Thyroid gland (tissue), 4 donors: ENCODE measurements at regions not wholly inside any gene's neighbourhood (a gene's known extent, or its start where the extent isn't known, plus 50 kb on each side); places are given as distances from the start of the nearest gene placed in this dataset.

ENCODE experiments used
- DNase-seq, 2 donors: peaks; one replicate each; pipeline ENCODE4 v3.0.0-alpha.2; 2019
- H3K27ac ChIP-seq, 3 donors: fragments of 200-600 bp; sonication (generic); 1 replicate in 2 of 3; 2 replicates in 1 of 3; pipeline ENCODE4 v1.5.1; 2016 to 2019; ENCODE audit warnings: mild to moderate bottlenecking in 1 of 3, moderate library complexity in 1 of 3
- H3K27me3 ChIP-seq: fragments of 200-600 bp; sonication (generic); one replicate; pipeline ENCODE4 v1.5.1; 2019
- H3K36me3 ChIP-seq, 2 donors: fragments of 200-600 bp; sonication (generic); one replicate each; pipeline ENCODE4 v1.5.1; 2016 to 2019
- H3K4me1 ChIP-seq, 2 donors: fragments of 200-600 bp; sonication (generic); one replicate each; pipeline ENCODE4 v1.5.1; 2017 to 2019
- H3K4me3 ChIP-seq, 3 donors: fragments of 200-600 bp; sonication (generic); replicated peaks in 1 of 3; 1 replicate in 2 of 3; 2 replicates in 1 of 3; pipeline ENCODE4 v1.5.1; 2016; ENCODE audit warnings: mild to moderate bottlenecking in 1 of 3
- H3K9me3 ChIP-seq: fragments of 200-600 bp; sonication (generic); one replicate; pipeline ENCODE4 v1.5.1; 2017
- POLR2A ChIP-seq, 2 donors: fragments of 450-650 bp; IDR thresholded peaks; one replicate each; pipeline ENCODE4 v1.6.1; 2017; ENCODE audit warnings: antibody characterized with exemption in 2 of 2, mild to moderate bottlenecking in 2 of 2, moderate library complexity in 1 of 2
- WGBS, 2 donors: methylation state at CpG; one replicate each; pipeline ENCODE4 v1.1.5; 2017; 5-methylcytosine and 5-hydroxymethylcytosine counted together
- intact Hi-C: fragments of 100-400 bp; cut with DNase I; formaldehyde crosslinking; loops from one replicate; pipeline ENCODE4 v1.15.1; 2023
- TF ChIP-seq, protein P1 (sequence below), 6 experiments: fragments of 200-600 bp in 3 of 6; fragments of 450-650 bp in 3 of 6; sonication (generic) in 3 of 6; IDR thresholded peaks; one replicate each; pipeline ENCODE4 v1.5.1; 2016 to 2019; ENCODE audit warnings: antibody characterized with exemption in 6 of 6, mild to moderate bottlenecking in 2 of 6, inconsistent platforms in 1 of 6, moderate library complexity in 1 of 6

DNA sequence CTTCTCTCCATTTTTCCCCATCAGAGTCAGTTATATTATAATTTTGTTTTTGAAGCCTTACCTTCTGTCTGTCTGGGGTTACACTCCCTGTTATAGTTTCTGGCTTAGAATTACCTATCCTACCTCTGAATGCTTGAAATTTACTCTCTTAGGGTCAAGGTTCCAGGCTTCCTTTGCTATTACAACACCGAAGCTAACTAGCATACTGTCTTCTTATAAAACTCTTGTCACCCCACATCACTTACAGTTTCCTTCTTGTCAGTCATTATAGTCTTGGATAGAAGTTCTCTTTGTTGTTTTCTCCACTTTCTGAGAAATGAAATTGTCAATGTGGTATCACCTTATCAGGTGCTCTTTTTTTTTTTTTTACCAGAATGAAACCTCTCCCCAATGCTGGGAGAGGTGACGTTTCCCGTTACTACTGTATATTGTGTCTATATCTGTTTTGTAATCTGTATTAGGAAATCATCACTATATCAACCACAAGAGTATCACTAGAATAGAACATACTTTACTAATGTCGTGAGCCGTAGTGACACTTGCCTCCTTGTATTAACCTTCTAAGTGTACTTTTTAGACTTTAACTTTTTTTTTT lies 69.2 kb upstream of the PSMA6 start:
- peak overlapping the region in 1 of 3 donors; percentile 3 for H3K27ac ChIP-seq
- TF ChIP-seq, protein P1, sequence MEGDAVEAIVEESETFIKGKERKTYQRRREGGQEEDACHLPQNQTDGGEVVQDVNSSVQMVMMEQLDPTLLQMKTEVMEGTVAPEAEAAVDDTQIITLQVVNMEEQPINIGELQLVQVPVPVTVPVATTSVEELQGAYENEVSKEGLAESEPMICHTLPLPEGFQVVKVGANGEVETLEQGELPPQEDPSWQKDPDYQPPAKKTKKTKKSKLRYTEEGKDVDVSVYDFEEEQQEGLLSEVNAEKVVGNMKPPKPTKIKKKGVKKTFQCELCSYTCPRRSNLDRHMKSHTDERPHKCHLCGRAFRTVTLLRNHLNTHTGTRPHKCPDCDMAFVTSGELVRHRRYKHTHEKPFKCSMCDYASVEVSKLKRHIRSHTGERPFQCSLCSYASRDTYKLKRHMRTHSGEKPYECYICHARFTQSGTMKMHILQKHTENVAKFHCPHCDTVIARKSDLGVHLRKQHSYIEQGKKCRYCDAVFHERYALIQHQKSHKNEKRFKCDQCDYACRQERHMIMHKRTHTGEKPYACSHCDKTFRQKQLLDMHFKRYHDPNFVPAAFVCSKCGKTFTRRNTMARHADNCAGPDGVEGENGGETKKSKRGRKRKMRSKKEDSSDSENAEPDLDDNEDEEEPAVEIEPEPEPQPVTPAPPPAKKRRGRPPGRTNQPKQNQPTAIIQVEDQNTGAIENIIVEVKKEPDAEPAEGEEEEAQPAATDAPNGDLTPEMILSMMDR (IDR thresholded peaks at IDR 0.05): no peak
- TF ChIP-seq POLR2A (IDR thresholded peaks at IDR 0.05): no peak

DNA sequence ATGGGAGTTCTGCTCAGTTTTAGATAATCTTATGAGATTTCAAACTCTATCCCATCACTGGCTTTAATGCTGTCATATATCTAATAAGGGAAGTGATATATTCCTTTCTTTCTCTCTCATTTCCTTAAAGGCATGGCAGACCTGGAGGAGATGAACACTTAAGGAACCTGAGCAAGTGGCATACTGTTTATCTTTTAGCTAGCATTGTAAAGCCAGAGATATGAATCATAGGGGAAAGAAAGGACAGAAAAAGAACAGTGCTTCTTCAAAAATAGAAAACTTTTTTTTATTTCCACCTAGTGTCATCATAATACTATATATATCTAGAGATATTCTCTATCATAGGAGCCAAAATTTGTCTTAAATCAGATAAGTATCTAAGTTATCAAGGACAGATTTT lies 68.3 kb upstream of the PSMA6 start:
- Histone ChIP-seq H3K4me1 (peaks cover 10 to 17% of the 10 kb centered on the region in 2 donors), H3K4me3 (no peak overlapping the region), H3K36me3 (no peaks in the 10 kb centered on the region), H3K27me3 (no peaks in the 10 kb centered on the region), H3K27ac (no peak overlapping the region), H3K9me3 (no peaks in the 10 kb centered on the region)
- no peak for DNase-seq
- intact Hi-C loops: no loop called here
- TF ChIP-seq POLR2A (IDR thresholded peaks at IDR 0.05): no peak
- TF ChIP-seq, protein P1 (IDR thresholded peaks at IDR 0.05): no peak

More for the DNA sequence above, 69.2 kb upstream of the PSMA6 start:
- peaks cover 10 to 17% of the 10 kb centered on the region in 2 donors for H3K4me1 ChIP-seq
- H3K27me3 ChIP-seq: no peaks in the 10 kb centered on the region
- H3K9me3 ChIP-seq: no peaks in the 10 kb centered on the region
- H3K4me3 ChIP-seq: no peak overlapping the region
- WGBS, 2 donors: 91 to 94% methylated on average over 5 of the region's 5 CpGs
- no peak for DNase-seq
- intact Hi-C loops: no loop called here
- no peaks in the 10 kb centered on the region for H3K36me3 ChIP-seq

GRCh38 chr14:35224615-35225014 lies 67.6 kb upstream of the PSMA6 start:
- TF ChIP-seq POLR2A (IDR thresholded peaks at IDR 0.05): no peak
- TF ChIP-seq, protein P1 (IDR thresholded peaks at IDR 0.05): no peak
- no peak overlapping the region for H3K4me3 ChIP-seq
- no peak for DNase-seq
- WGBS, 2 donors: 78 to 83% methylated on average over 2 of the region's 2 CpGs
- H3K9me3 ChIP-seq: no peaks in the 10 kb centered on the region
- H3K27me3 ChIP-seq: no peaks in the 10 kb centered on the region
- H3K4me1 ChIP-seq: peaks cover 14 to 17% of the 10 kb centered on the region in 2 donors
- intact Hi-C loops: no loop called here
- no peak overlapping the region for H3K27ac ChIP-seq
- H3K36me3 ChIP-seq: no peaks in the 10 kb centered on the region

- Histone ChIP-seq H3K27me3 (no peaks in the 10 kb centered on the region), H3K9me3 (no peaks in the 10 kb centered on the region), H3K27ac (no peak overlapping the region), H3K4me1 (peaks cover 0 to 6% of the 10 kb centered on the region in 2 donors), H3K4me3 (no peak overlapping the region), H3K36me3 (no peaks in the 10 kb centered on the region)
- WGBS, 2 donors: 76 to 79% methylated on average over 5 of the region's 5 CpGs
- TF ChIP-seq, protein P1 (IDR thresholded peaks at IDR 0.05): peak in 1 of 6 experiments; percentile 16
- TF ChIP-seq POLR2A (IDR thresholded peaks at IDR 0.05): no peak
- no peak for DNase-seq
- intact Hi-C loops: no loop called here
Observed at GRCh38 chr14:35229084-35229791, 62.9 kb upstream of the PSMA6 start.

GRCh38 chr14:35229792-35230089 lies 62.4 kb upstream of the PSMA6 start:
- H3K36me3 ChIP-seq: no peaks in the 10 kb centered on the region
- 82 to 86% methylated on average over 2 of the region's 2 CpGs for WGBS, 2 donors
- TF ChIP-seq POLR2A (IDR thresholded peaks at IDR 0.05): no peak
- TF ChIP-seq, protein P1 (IDR thresholded peaks at IDR 0.05): no peak
- no peak for DNase-seq
- peaks cover 0 to 6% of the 10 kb centered on the region in 2 donors for H3K4me1 ChIP-seq
- H3K27me3 ChIP-seq: no peaks in the 10 kb centered on the region
- no peak overlapping the region for H3K4me3 ChIP-seq
- H3K27ac ChIP-seq: no peak overlapping the region
- no peaks in the 10 kb centered on the region for H3K9me3 ChIP-seq
- intact Hi-C loops: no loop called here
